K562 (cell line): ENCODE measurements at regions not wholly inside any gene's neighbourhood (a gene's known extent, or its start where the extent isn't known, plus 50 kb on each side); places are given as distances from the start of the nearest gene placed in this dataset.

Experiments used
- ATAC-seq: fragments of 200-7000 bp; cut with Tn5 transposase; 3 replicates; pipeline ENCODE4 v1.9.1; 2020; ENCODE audit warnings: moderate library complexity
- BruUV-seq: library from RNA; stranded (reverse); fragments of 400-500 nt; replicated peaks from 2 replicates; lab custom pipeline; 2021; lab: Mats Ljungman, UMichigan
- CTCF ChIA-PET: fragments of 300-600 bp; formaldehyde crosslinking; extraction: SDS; loops from one replicate; lab custom pipeline; 2021; ENCODE audit warnings: low intra/inter-chr PET ratio; lab: Yijun Ruan, JAX
- POLR2A ChIA-PET: fragments of 300-600, 350-650 bp; sonication (Branson Sonifier 250); formaldehyde crosslinking; extraction: SDS; loops from one replicate; lab custom pipeline; 2021; ENCODE audit warnings: antibody characterized with exemption, inconsistent platforms; lab: Yijun Ruan, JAX
- DNase-seq, 4 experiments: peaks; one replicate each; pipeline versions ENCODE4 v3.0.0 to v3.0.0-alpha.2; 2011 to 2018; ENCODE audit warnings: low spot score in 3 of 4, mixed read lengths in 3 of 4; ENCODE audit errors: extremely low read depth in 1 of 4
- FAIRE-seq: peaks from 2 replicates; lab custom pipeline; 2011; peaks lifted over from hg19 to GRCh38; lab: Jason Lieb, UNC
- H2AFZ ChIP-seq: 2 replicates; pipeline ENCODE4 v1.6.0; 2011; ENCODE audit warnings: low read depth, low read length, control low read depth, inconsistent platforms
- H3K27ac ChIP-seq: fragments of 200-600 bp; 3 replicates; pipeline ENCODE4 v1.8.0; 2011; ENCODE audit warnings: low read depth, mild to moderate bottlenecking, control low read depth, inconsistent platforms, low read length, moderate library complexity, mixed read lengths; ENCODE audit errors: extremely low read depth
- H3K27me3 ChIP-seq, 2 experiments: fragments of 300-600 bp in 1 of 2; 2 replicates in 1 of 2; 3 replicates in 1 of 2; pipeline versions ENCODE4 v1.6.0 to v1.8.0; 2011; ENCODE audit warnings: inconsistent platforms in 2 of 2, low read length in 2 of 2, mild to moderate bottlenecking in 1 of 2, mixed read lengths in 1 of 2, moderate library complexity in 1 of 2; ENCODE audit not compliant: control insufficient read depth in 2 of 2, insufficient read depth in 2 of 2
- H3K36me3 ChIP-seq: fragments of 300-600 bp; 3 replicates; pipeline ENCODE4 v1.8.0; 2011; ENCODE audit warnings: mild to moderate bottlenecking, low read length, inconsistent platforms; ENCODE audit not compliant: control insufficient read depth, insufficient read depth
- H3K4me1 ChIP-seq, 2 experiments: fragments of 200-600 bp in 1 of 2; replicated peaks in 1 of 2; 2 replicates in 1 of 2; 3 replicates in 1 of 2; pipeline versions ENCODE4 v1.5.1 to v1.8.0; 2011; ENCODE audit warnings: inconsistent platforms in 2 of 2, low read length in 2 of 2, mild to moderate bottlenecking in 1 of 2, mixed read lengths in 1 of 2, moderate library complexity in 1 of 2; ENCODE audit not compliant: control insufficient read depth in 2 of 2, insufficient read depth in 2 of 2
- H3K4me2 ChIP-seq: 2 replicates; pipeline ENCODE4 v1.6.1; 2011; ENCODE audit warnings: low read length, control low read depth, inconsistent platforms, mixed read lengths; ENCODE audit not compliant: insufficient read depth
- H3K4me3 ChIP-seq: fragments of 200-600 bp; sonication (generic), shearing (Covaris generic); 2 replicates; pipeline ENCODE4 v1.5.1; 2016; ENCODE audit warnings: control low read depth, inconsistent platforms
- H3K79me2 ChIP-seq: fragments of 200-600 bp; 3 replicates; pipeline ENCODE4 v1.8.0; 2011; ENCODE audit warnings: low read length, inconsistent platforms; ENCODE audit not compliant: control insufficient read depth, insufficient read depth
- H3K9ac ChIP-seq, 2 experiments: 2 replicates each; pipeline versions ENCODE4 v1.6.0 to v1.6.1; 2011; ENCODE audit warnings: low read depth in 2 of 2, low read length in 2 of 2, control low read depth in 1 of 2, inconsistent platforms in 1 of 2, mild to moderate bottlenecking in 1 of 2, mixed read lengths in 1 of 2; ENCODE audit not compliant: insufficient read depth in 1 of 2
- H3K9me1 ChIP-seq: one replicate; pipeline ENCODE4 v1.6.0; 2011; ENCODE audit warnings: inconsistent platforms, mild to moderate bottlenecking, low read length, moderate library complexity; ENCODE audit not compliant: control insufficient read depth, insufficient read depth
- H3K9me3 ChIP-seq: replicated peaks from 2 replicates; pipeline ENCODE4 v1.5.1; 2011; ENCODE audit warnings: low read depth, low read length, inconsistent platforms; ENCODE audit not compliant: control insufficient read depth, insufficient read depth
- H4K20me1 ChIP-seq: replicated peaks from 2 replicates; pipeline ENCODE4 v1.6.1; 2011; ENCODE audit warnings: low read length, inconsistent platforms, mixed read lengths; ENCODE audit not compliant: control insufficient read depth, insufficient read depth
- CC2D1A ChIP-seq: fragments of 450-650 bp; IDR thresholded peaks from 2 replicates; pipeline ENCODE4 v1.6.1; 2017; ENCODE audit warnings: mild to moderate bottlenecking
- ESRRA ChIP-seq: fragments of 450-650 bp; IDR thresholded peaks from 2 replicates; pipeline ENCODE4 v1.6.1; 2014; ENCODE audit warnings: low read depth, mild to moderate bottlenecking, moderate library complexity, borderline replicate concordance
- GATAD2B ChIP-seq: fragments of 450-650 bp; IDR thresholded peaks from 2 replicates; pipeline ENCODE4 v1.6.1; 2017; ENCODE audit warnings: mild to moderate bottlenecking, borderline replicate concordance
- HMG20B ChIP-seq: fragments of 250-450 bp; sonication (Bioruptor Pico); IDR thresholded peaks from 2 replicates; pipeline ENCODE4 v1.5.0; 2021; ENCODE audit warnings: mild to moderate bottlenecking
- HSF4 ChIP-seq: fragments of 250-450 bp; sonication (Bioruptor Pico); IDR thresholded peaks from 2 replicates; pipeline ENCODE4 v2.1.2; 2022; ENCODE audit warnings: mild to moderate bottlenecking, moderate library complexity, borderline replicate concordance
- MAFF ChIP-seq: IDR thresholded peaks from 2 replicates; pipeline ENCODE4 v1.6.1; 2012; ENCODE audit warnings: low read length, improper control_type of control experiment
- MCM5 ChIP-seq: fragments of 450-650 bp; IDR thresholded peaks from 2 replicates; pipeline ENCODE4 v1.6.1; 2016; ENCODE audit warnings: low read depth
- RBM17 ChIP-seq: fragments of 200-400 bp; formaldehyde crosslinking; IDR thresholded peaks from 2 replicates; pipeline ENCODE4 v1.6.1; 2017; ENCODE audit warnings: low read depth, mild to moderate bottlenecking, low read length, borderline replicate concordance
- XRCC4 ChIP-seq: IDR thresholded peaks from one replicate; pipeline ENCODE4 v1.6.1; 2011; ENCODE audit not compliant: insufficient read depth, insufficient read length; ENCODE audit errors: extremely low read depth
- ZNF354B ChIP-seq: fragments of 250-450 bp; sonication (Bioruptor Pico); IDR thresholded peaks from 2 replicates; pipeline ENCODE4 v1.4.0; 2020
- WGBS: fragments of 100-300 bp; shearing (Covaris generic); methylation state at CpG from one replicate; pipeline ENCODE4 v1.1.6; 2016; ENCODE audit warnings: low coverage, mixed read lengths; ENCODE audit not compliant: insufficient coverage; ENCODE audit errors: missing lambda C conversion rate; 5-methylcytosine and 5-hydroxymethylcytosine counted together
- in situ Hi-C: fragments of 300-500 bp; cut with MboI; formaldehyde crosslinking; loops from 4 replicates; pipeline ENCODE4 v1.15.0; 2018; ENCODE audit warnings: inconsistent platforms, mixed read lengths
- intact Hi-C: fragments of 100-400 bp; cut with micrococcal nuclease; formaldehyde crosslinking; loops from 2 replicates; pipeline ENCODE4 v1.14.2; 2022
- TF ChIP-seq, protein P1 (sequence below), 2 experiments: fragments of 450-650 bp; IDR thresholded peaks; 2 replicates each; pipeline ENCODE4 v1.6.1; 2018; ENCODE audit warnings: mild to moderate bottlenecking in 2 of 2, low read depth in 1 of 2; ENCODE audit not compliant: partially characterized antibody in 2 of 2
- TF ChIP-seq, protein P2 (sequence below): fragments of 450-650 bp; conservative IDR thresholded peaks from 2 replicates; pipeline ENCODE4 v1.6.1; 2016; ENCODE audit warnings: missing genetic modification characterization, low read depth, mild to moderate bottlenecking, missing compliant biosample characterization, moderate library complexity
- TF ChIP-seq, protein P3 (sequence below): fragments of 250-450 bp; sonication (Bioruptor Pico); IDR thresholded peaks from 2 replicates; pipeline ENCODE4 v1.6.1; 2021; ENCODE audit warnings: mild to moderate bottlenecking
- TF ChIP-seq, protein P4 (sequence below): fragments of 450-650 bp; IDR thresholded peaks from 2 replicates; pipeline ENCODE4 v1.6.1; 2018; ENCODE audit warnings: mild to moderate bottlenecking, low read depth; ENCODE audit not compliant: partially characterized antibody
- TF ChIP-seq, protein P5 (sequence below), 2 experiments: IDR thresholded peaks; 2 replicates each; pipeline ENCODE4 v1.6.1; 2011; ENCODE audit warnings: borderline replicate concordance in 1 of 2, control low read depth in 1 of 2, low read depth in 1 of 2, low read length in 1 of 2, mild to moderate bottlenecking in 1 of 2, mixed read lengths in 1 of 2, moderate library complexity in 1 of 2; ENCODE audit not compliant: insufficient read depth in 1 of 2, insufficient read length in 1 of 2, poor library complexity in 1 of 2, severe bottlenecking in 1 of 2; ENCODE audit errors: extremely low read depth in 1 of 2

DNA sequence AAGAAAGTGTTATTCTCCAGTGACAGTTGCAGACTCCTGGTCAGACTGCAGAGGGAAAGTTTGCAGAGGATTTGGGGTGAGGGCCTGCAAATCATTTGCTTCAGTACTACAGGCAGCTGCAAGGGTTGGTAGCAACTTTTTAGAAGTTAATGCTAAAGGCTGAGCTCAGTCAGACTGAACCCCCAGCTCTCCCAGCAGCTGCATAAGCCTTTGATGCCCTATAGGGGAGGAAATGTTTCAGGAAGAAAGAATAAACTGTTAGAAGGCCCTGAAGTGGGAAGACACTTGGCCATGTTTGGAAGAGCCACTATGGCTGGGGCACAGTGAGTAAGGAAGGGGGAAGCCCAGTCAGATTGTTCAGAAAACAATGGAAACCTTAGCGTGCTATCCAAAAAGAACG, 383.6 kb downstream of the TTLL7 start:
- FAIRE-seq = no peak
- Histone ChIP-seq H3K79me2 (no peaks in the 10 kb centered on the region), H3K4me1 (no peaks in the 10 kb centered on the region), H3K27me3 (no peaks in the 10 kb centered on the region), H3K36me3 (no peaks in the 10 kb centered on the region), H3K9me1 (no peaks in the 10 kb centered on the region), H3K27ac (no peak overlapping the region), H3K4me2 (no peak overlapping the region), H3K9me3 (no peaks in the 10 kb centered on the region), H3K4me3 (no peak overlapping the region), H2AFZ (no peak overlapping the region), H3K9ac (no peak overlapping the region), H4K20me1 (no peaks in the 10 kb centered on the region)
- ATAC-seq = no peak
- no peak for DNase-seq
- no TSS peak for BruUV-seq
- intact Hi-C loops (no loop called here), in situ Hi-C loops (no loop called here)
- 4% methylated on average over 2 of the region's 2 CpGs for WGBS
- ChIA-PET POLR2A (no interaction called here), CTCF (no interaction called here)
- TF ChIP-seq, protein P1, sequence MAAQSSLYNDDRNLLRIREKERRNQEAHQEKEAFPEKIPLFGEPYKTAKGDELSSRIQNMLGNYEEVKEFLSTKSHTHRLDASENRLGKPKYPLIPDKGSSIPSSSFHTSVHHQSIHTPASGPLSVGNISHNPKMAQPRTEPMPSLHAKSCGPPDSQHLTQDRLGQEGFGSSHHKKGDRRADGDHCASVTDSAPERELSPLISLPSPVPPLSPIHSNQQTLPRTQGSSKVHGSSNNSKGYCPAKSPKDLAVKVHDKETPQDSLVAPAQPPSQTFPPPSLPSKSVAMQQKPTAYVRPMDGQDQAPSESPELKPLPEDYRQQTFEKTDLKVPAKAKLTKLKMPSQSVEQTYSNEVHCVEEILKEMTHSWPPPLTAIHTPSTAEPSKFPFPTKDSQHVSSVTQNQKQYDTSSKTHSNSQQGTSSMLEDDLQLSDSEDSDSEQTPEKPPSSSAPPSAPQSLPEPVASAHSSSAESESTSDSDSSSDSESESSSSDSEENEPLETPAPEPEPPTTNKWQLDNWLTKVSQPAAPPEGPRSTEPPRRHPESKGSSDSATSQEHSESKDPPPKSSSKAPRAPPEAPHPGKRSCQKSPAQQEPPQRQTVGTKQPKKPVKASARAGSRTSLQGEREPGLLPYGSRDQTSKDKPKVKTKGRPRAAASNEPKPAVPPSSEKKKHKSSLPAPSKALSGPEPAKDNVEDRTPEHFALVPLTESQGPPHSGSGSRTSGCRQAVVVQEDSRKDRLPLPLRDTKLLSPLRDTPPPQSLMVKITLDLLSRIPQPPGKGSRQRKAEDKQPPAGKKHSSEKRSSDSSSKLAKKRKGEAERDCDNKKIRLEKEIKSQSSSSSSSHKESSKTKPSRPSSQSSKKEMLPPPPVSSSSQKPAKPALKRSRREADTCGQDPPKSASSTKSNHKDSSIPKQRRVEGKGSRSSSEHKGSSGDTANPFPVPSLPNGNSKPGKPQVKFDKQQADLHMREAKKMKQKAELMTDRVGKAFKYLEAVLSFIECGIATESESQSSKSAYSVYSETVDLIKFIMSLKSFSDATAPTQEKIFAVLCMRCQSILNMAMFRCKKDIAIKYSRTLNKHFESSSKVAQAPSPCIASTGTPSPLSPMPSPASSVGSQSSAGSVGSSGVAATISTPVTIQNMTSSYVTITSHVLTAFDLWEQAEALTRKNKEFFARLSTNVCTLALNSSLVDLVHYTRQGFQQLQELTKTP (IDR thresholded peaks at IDR 0.05; ENCODE audit: low read depth in 1 of 2, partially characterized antibody in 2 of 2) = no peak
- TF ChIP-seq ESRRA (no peak), HSF4 (no peak), HMG20B (CRISPR knock-in tag) (no peak), GATAD2B (no peak), CC2D1A (no peak), ZNF354B (CRISPR knock-in tag) (no peak), MAFF (no peak), MCM5 (no peak), RBM17 (no peak), XRCC4 (no peak)
- TF ChIP-seq, protein P2, sequence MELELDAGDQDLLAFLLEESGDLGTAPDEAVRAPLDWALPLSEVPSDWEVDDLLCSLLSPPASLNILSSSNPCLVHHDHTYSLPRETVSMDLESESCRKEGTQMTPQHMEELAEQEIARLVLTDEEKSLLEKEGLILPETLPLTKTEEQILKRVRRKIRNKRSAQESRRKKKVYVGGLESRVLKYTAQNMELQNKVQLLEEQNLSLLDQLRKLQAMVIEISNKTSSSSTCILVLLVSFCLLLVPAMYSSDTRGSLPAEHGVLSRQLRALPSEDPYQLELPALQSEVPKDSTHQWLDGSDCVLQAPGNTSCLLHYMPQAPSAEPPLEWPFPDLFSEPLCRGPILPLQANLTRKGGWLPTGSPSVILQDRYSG (tag) = no peak
- TF ChIP-seq, protein P3, sequence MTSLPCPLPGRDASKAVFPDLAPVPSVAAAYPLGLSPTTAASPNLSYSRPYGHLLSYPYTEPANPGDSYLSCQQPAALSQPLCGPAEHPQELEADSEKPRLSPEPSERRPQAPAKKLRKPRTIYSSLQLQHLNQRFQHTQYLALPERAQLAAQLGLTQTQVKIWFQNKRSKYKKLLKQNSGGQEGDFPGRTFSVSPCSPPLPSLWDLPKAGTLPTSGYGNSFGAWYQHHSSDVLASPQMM (CRISPR knock-in tag) = no peak
- TF ChIP-seq, protein P4, sequence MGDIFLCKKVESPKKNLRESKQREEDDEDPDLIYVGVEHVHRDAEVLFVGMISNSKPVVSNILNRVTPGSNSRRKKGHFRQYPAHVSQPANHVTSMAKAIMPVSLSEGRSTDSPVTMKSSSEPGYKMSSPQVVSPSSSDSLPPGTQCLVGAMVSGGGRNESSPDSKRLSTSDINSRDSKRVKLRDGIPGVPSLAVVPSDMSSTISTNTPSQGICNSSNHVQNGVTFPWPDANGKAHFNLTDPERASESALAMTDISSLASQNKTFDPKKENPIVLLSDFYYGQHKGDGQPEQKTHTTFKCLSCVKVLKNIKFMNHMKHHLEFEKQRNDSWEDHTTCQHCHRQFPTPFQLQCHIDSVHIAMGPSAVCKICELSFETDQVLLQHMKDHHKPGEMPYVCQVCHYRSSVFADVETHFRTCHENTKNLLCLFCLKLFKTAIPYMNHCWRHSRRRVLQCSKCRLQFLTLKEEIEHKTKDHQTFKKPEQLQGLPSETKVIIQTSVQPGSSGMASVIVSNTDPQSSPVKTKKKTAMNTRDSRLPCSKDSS = no peak
- TF ChIP-seq, protein P5, sequence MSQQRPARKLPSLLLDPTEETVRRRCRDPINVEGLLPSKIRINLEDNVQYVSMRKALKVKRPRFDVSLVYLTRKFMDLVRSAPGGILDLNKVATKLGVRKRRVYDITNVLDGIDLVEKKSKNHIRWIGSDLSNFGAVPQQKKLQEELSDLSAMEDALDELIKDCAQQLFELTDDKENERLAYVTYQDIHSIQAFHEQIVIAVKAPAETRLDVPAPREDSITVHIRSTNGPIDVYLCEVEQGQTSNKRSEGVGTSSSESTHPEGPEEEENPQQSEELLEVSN (IDR thresholded peaks at IDR 0.05; ENCODE audit: borderline replicate concordance in 1 of 2, extremely low read depth in 1 of 2, insufficient read depth in 1 of 2, insufficient read length in 1 of 2, low read depth in 1 of 2, low read length in 1 of 2, poor library complexity in 1 of 2, severe bottlenecking in 1 of 2) = no peak
